Right lobe of liver (tissue), 4 donors: ENCODE measurements at regions not wholly inside any gene's neighbourhood (a gene's known extent, or its start where the extent isn't known, plus 50 kb on each side); places are given as distances from the start of the nearest gene placed in this dataset.

Experiments
- POLR2A ChIP-seq: fragments of 450-650 bp; IDR thresholded peaks from one replicate; pipeline ENCODE4 v1.6.1; 2017; ENCODE audit warnings: antibody characterized with exemption, mild to moderate bottlenecking
- TF ChIP-seq, protein P1 (sequence below), 4 donors: fragments of 200-600 bp in 3 of 4; fragments of 450-650 bp in 1 of 4; IDR thresholded peaks; one replicate each; pipeline versions ENCODE4 v1.5.1 to v1.8.0; 2016 to 2022; ENCODE audit warnings: antibody characterized with exemption in 4 of 4, mild to moderate bottlenecking in 2 of 4
- donor health status: DM: no; HTN: no; CAD: no.
- donor health status: DM: no; HTN: no; CAD: no.
- donor health status: DM: no; HTN: yes; CAD: no.

DNA sequence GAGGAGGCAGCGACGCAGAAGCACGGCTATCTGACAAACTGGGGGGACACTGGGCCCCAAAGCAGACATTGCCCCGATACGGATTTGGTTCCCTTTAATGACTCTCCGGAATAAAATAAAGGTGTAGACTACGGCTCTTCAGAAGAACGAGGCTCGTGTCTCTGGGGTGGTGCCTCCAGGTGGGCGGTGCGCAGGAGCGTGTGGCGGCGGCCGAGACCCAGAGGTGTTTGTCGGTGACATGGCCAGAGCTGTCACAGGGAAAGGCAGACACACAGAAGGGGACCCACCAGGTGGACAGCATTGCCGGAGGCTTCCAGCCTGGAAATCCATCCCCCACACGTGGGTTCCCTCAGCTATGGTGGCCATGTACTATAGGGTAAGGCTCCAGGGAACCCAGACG, 366.0 kb downstream of the BRD1 start:
- no peak for TF ChIP-seq POLR2A
- TF ChIP-seq, protein P1, sequence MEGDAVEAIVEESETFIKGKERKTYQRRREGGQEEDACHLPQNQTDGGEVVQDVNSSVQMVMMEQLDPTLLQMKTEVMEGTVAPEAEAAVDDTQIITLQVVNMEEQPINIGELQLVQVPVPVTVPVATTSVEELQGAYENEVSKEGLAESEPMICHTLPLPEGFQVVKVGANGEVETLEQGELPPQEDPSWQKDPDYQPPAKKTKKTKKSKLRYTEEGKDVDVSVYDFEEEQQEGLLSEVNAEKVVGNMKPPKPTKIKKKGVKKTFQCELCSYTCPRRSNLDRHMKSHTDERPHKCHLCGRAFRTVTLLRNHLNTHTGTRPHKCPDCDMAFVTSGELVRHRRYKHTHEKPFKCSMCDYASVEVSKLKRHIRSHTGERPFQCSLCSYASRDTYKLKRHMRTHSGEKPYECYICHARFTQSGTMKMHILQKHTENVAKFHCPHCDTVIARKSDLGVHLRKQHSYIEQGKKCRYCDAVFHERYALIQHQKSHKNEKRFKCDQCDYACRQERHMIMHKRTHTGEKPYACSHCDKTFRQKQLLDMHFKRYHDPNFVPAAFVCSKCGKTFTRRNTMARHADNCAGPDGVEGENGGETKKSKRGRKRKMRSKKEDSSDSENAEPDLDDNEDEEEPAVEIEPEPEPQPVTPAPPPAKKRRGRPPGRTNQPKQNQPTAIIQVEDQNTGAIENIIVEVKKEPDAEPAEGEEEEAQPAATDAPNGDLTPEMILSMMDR (IDR thresholded peaks at IDR 0.05), result no peak
